NCI-H526 (cell line): ENCODE measurements at regions not wholly inside any gene's neighbourhood (a gene's known extent, or its start where the extent isn't known, plus 50 kb on each side); places are given as distances from the start of the nearest gene placed in this dataset.
"Not testable (repeated sequence)": the region's sequence is repeated elsewhere in the genome, so short reads cannot be mapped to it uniquely, and the experiment has no call there.

Experiments
- DNase-seq, 2 experiments: peaks; one replicate each; lab custom pipeline; 2025; lab: John Stamatoyannopoulos, UW

GRCh38 chr7:86592185-86592584 is 51.5 kb upstream of the GRM3 start:
- no peak for DNase-seq

GRCh38 chr7:86574006-86574405 is 69.7 kb upstream of the GRM3 start:
- no peak for DNase-seq

- no peak for DNase-seq
Measured at GRCh38 chr7:86558680-86559501, 84.8 kb upstream of the GRM3 start.

GRCh38 chr7:86534641-86535040 is 109.1 kb upstream of the GRM3 start:
- DNase-seq, result no peak

GRCh38 chr7:86504229-86504628 is 139.5 kb upstream of the GRM3 start:
- DNase-seq, result no peak

- DNase-seq, result no peak
Measured at GRCh38 chr7:86499986-86500385, 143.7 kb upstream of the GRM3 start.

- DNase-seq, result no peak
Measured at GRCh38 chr7:86485827-86486226, 157.9 kb upstream of the GRM3 start.

GRCh38 chr7:86479144-86479543 is 164.6 kb upstream of the GRM3 start:
- no peak for DNase-seq

GRCh38 chr7:86477343-86477935 is 166.3 kb upstream of the GRM3 start:
- DNase-seq, result no peak

GRCh38 chr7:86470763-86471162 is 172.9 kb upstream of the GRM3 start:
- no peak for DNase-seq

- DNase-seq, result peak; percentile 82 to 95
Measured at GRCh38 chr7:86469680-86470295, 173.9 kb upstream of the GRM3 start.

GRCh38 chr7:86454753-86455152 is 189.0 kb upstream of the GRM3 start:
- no peak for DNase-seq

- DNase-seq, result no peak
Measured at GRCh38 chr7:86453454-86453853, 190.3 kb upstream of the GRM3 start.

GRCh38 chr7:86448856-86449255 is 194.9 kb upstream of the GRM3 start:
- no peak for DNase-seq

- no peak for DNase-seq
Measured at GRCh38 chr7:86445285-86445684, 198.4 kb upstream of the GRM3 start.

- no peak for DNase-seq
Measured at GRCh38 chr7:86444245-86444644, 199.5 kb upstream of the GRM3 start.

GRCh38 chr7:86440420-86440819 is 203.3 kb upstream of the GRM3 start:
- not testable (repeated sequence) for DNase-seq

GRCh38 chr7:86437951-86438450 is 205.7 kb upstream of the GRM3 start:
- DNase-seq, result no peak

- no peak for DNase-seq
Measured at GRCh38 chr7:86431761-86432160, 211.9 kb upstream of the GRM3 start.

- DNase-seq, result no peak
Measured at GRCh38 chr7:86411814-86412213, 231.9 kb upstream of the GRM3 start.

- DNase-seq, result no peak
Measured at GRCh38 chr7:86407291-86407690, 236.4 kb upstream of the GRM3 start.

GRCh38 chr7:86391813-86392212 is 251.9 kb upstream of the GRM3 start:
- DNase-seq, result no peak

- not testable (repeated sequence) for DNase-seq
Measured at GRCh38 chr7:86375602-86376001, 268.1 kb upstream of the GRM3 start.
